HCT116 (cell line): ENCODE measurements at regions not wholly inside any gene's neighbourhood (a gene's known extent, or its start where the extent isn't known, plus 50 kb on each side); places are given as distances from the start of the nearest gene placed in this dataset.

Experiments used
- EGR1 ChIP-seq: IDR thresholded peaks from 2 replicates; pipeline ENCODE4 v1.6.1; 2012; ENCODE audit warnings: low read depth
- EZH2 ChIP-seq: fragments of 200-600 bp; sonication (generic); IDR thresholded peaks from 2 replicates; pipeline ENCODE4 v1.6.1; 2017; ENCODE audit warnings: antibody characterized with exemption, mixed run types
- EZH2phosphoT487 ChIP-seq: fragments of 200-600 bp; IDR thresholded peaks from 2 replicates; pipeline ENCODE4 v1.6.1; 2018; ENCODE audit warnings: antibody characterized with exemption, borderline replicate concordance
- JUND ChIP-seq: IDR thresholded peaks from 2 replicates; pipeline ENCODE4 v1.6.1; 2012
- POLR2A ChIP-seq: IDR thresholded peaks from 2 replicates; pipeline ENCODE4 v1.7.0; 2011; ENCODE audit warnings: borderline replicate concordance; ENCODE audit not compliant: insufficient read depth, insufficient read length; ENCODE audit errors: extremely low read depth
- POLR2AphosphoS5 ChIP-seq: IDR thresholded peaks from 2 replicates; pipeline ENCODE4 v1.6.1; 2011; ENCODE audit warnings: mild to moderate bottlenecking, low read depth, low read length, moderate library complexity
- TCF7L2 ChIP-seq: IDR thresholded peaks from 2 replicates; pipeline ENCODE4 v1.7.0; 2011; ENCODE audit warnings: borderline replicate concordance, inconsistent platforms; ENCODE audit not compliant: insufficient read depth, insufficient read length; ENCODE audit errors: extremely low read depth
- ZFX ChIP-seq: fragments of 450-650 bp; IDR thresholded peaks from 2 replicates; pipeline ENCODE4 v1.6.1; 2017
- ZNF274 ChIP-seq: fragments of 200-500 bp; sonication (Bioruptor generic); IDR thresholded peaks from 2 replicates; pipeline ENCODE4 v1.6.1; 2014; ENCODE audit warnings: mild to moderate bottlenecking, low read depth, low read length, inconsistent platforms
- TF ChIP-seq, protein P1 (sequence below), 3 experiments: fragments of 200-600 bp in 1 of 3; sonication (generic) in 1 of 3; IDR thresholded peaks in 2 of 3; conservative IDR thresholded peaks in 1 of 3; 2 replicates each; pipeline ENCODE4 v1.5.1; 2012 to 2017; ENCODE audit warnings: low read depth in 2 of 3, low read length in 2 of 3, antibody characterized with exemption in 1 of 3, borderline replicate concordance in 1 of 3, control low read depth in 1 of 3, mild to moderate bottlenecking in 1 of 3, mixed read lengths in 1 of 3, mixed run types in 1 of 3, moderate library complexity in 1 of 3; ENCODE audit not compliant: insufficient read depth in 1 of 3
- TF ChIP-seq, protein P2 (sequence below): IDR thresholded peaks from 2 replicates; pipeline ENCODE4 v1.6.1; 2012; ENCODE audit warnings: low read depth
- TF ChIP-seq, protein P3 (sequence below): IDR thresholded peaks from 2 replicates; pipeline ENCODE4 v1.6.1; 2012
- TF ChIP-seq, protein P4 (sequence below): IDR thresholded peaks from 2 replicates; pipeline ENCODE4 v1.6.1; 2011; ENCODE audit warnings: mild to moderate bottlenecking, low read length, moderate library complexity; ENCODE audit not compliant: insufficient replicate concordance; ENCODE audit errors: extremely low read depth

DNA sequence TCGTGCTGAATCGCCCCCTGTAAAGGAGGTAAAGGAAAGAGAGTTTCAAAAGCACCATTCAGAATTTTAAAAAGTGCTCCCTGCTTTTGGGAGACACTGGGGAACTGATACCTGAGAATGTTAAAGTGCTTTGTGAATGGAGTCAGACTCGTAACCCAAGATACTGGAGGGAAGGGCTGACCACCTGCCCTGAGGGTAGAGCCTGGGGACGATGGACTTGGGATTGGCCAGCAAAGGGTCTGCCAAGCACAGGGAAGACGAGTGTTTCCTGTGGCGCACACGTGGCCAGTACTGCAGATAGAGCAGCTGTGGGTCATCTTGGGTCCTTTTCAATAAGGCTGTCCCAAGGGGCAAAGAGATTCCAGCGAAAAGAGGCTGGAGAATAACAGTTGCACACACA, 1284.1 kb upstream of the AUTS2 start:
- TF ChIP-seq EZH2 (no peak), POLR2A (no peak), POLR2AphosphoS5 (no peak), ZNF274 (no peak), ZFX (no peak), EZH2phosphoT487 (no peak), TCF7L2 (no peak), EGR1 (no peak), JUND (no peak)
- TF ChIP-seq, protein P1, sequence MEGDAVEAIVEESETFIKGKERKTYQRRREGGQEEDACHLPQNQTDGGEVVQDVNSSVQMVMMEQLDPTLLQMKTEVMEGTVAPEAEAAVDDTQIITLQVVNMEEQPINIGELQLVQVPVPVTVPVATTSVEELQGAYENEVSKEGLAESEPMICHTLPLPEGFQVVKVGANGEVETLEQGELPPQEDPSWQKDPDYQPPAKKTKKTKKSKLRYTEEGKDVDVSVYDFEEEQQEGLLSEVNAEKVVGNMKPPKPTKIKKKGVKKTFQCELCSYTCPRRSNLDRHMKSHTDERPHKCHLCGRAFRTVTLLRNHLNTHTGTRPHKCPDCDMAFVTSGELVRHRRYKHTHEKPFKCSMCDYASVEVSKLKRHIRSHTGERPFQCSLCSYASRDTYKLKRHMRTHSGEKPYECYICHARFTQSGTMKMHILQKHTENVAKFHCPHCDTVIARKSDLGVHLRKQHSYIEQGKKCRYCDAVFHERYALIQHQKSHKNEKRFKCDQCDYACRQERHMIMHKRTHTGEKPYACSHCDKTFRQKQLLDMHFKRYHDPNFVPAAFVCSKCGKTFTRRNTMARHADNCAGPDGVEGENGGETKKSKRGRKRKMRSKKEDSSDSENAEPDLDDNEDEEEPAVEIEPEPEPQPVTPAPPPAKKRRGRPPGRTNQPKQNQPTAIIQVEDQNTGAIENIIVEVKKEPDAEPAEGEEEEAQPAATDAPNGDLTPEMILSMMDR (IDR thresholded peaks at IDR 0.05 in 2 of 3, conservative IDR thresholded peaks at IDR 0.05 in 1 of 3; ENCODE audit: borderline replicate concordance in 1 of 3, insufficient read depth in 1 of 3, low read depth in 2 of 3, low read length in 2 of 3) = no peak
- TF ChIP-seq, protein P2, sequence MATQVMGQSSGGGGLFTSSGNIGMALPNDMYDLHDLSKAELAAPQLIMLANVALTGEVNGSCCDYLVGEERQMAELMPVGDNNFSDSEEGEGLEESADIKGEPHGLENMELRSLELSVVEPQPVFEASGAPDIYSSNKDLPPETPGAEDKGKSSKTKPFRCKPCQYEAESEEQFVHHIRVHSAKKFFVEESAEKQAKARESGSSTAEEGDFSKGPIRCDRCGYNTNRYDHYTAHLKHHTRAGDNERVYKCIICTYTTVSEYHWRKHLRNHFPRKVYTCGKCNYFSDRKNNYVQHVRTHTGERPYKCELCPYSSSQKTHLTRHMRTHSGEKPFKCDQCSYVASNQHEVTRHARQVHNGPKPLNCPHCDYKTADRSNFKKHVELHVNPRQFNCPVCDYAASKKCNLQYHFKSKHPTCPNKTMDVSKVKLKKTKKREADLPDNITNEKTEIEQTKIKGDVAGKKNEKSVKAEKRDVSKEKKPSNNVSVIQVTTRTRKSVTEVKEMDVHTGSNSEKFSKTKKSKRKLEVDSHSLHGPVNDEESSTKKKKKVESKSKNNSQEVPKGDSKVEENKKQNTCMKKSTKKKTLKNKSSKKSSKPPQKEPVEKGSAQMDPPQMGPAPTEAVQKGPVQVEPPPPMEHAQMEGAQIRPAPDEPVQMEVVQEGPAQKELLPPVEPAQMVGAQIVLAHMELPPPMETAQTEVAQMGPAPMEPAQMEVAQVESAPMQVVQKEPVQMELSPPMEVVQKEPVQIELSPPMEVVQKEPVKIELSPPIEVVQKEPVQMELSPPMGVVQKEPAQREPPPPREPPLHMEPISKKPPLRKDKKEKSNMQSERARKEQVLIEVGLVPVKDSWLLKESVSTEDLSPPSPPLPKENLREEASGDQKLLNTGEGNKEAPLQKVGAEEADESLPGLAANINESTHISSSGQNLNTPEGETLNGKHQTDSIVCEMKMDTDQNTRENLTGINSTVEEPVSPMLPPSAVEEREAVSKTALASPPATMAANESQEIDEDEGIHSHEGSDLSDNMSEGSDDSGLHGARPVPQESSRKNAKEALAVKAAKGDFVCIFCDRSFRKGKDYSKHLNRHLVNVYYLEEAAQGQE = no peak
- TF ChIP-seq, protein P3, sequence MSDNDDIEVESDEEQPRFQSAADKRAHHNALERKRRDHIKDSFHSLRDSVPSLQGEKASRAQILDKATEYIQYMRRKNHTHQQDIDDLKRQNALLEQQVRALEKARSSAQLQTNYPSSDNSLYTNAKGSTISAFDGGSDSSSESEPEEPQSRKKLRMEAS = no peak
- TF ChIP-seq, protein P4, sequence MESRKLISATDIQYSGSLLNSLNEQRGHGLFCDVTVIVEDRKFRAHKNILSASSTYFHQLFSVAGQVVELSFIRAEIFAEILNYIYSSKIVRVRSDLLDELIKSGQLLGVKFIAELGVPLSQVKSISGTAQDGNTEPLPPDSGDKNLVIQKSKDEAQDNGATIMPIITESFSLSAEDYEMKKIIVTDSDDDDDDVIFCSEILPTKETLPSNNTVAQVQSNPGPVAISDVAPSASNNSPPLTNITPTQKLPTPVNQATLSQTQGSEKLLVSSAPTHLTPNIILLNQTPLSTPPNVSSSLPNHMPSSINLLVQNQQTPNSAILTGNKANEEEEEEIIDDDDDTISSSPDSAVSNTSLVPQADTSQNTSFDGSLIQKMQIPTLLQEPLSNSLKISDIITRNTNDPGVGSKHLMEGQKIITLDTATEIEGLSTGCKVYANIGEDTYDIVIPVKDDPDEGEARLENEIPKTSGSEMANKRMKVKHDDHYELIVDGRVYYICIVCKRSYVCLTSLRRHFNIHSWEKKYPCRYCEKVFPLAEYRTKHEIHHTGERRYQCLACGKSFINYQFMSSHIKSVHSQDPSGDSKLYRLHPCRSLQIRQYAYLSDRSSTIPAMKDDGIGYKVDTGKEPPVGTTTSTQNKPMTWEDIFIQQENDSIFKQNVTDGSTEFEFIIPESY = no peak
